H1 (cell line): ENCODE measurements at regions not wholly inside any gene's neighbourhood (a gene's known extent, or its start where the extent isn't known, plus 50 kb on each side); places are given as distances from the start of the nearest gene placed in this dataset. TPM values are rescaled to one million over a fixed set of nuclear protein-coding genes. Genes with fewer than 3 reads are reported as not detected.

Source experiments
- small RNA-seq: library from polyadenylated mRNA; stranded (forward); fragments of <200 nt; extraction: miRNeasy Mini kit (QIAGEN cat#:217004); gene quantifications from one replicate; pipeline ENCODE3, GENCODE V24; 2013; ENCODE audit not compliant: insufficient read depth

Small RNAs in the stretch of these regions (small RNA-seq; reads per million reads assigned to genes)
- gene RF00108 (not detected), gene RNY3P9 (not detected), gene RPL17P51 (not detected)
